ENCODE measurements at regions not wholly inside any gene's neighbourhood (a gene's known extent, or its start where the extent isn't known, plus 50 kb on each side); places are given as distances from the start of the nearest gene placed in this dataset.

DNA sequence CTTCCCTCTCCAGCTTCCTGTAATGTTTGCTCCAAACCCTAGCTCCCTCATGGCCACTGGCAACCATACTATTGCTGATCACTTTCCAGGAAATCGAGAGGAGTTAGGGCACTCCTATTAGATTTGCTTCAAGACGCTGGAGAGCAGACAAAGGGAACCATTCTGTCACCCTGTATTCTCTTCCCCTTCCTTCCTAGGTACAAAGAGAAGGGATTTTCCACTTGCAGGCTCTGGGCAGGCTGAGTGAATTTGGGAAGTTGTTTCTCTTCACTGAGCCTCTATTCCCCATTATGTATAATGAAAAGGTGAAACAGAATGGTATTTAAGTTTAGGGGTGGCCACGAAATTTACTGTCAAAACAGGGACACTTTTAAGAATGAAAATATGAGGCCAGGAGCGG lies 99.4 kb upstream of the LPP start:
- ChIA-PET POLR2A (no interaction called here), CTCF (interaction anchor here (0.8 to 1.9 kb wide), 3 partner anchors 11 to 314 kb away, joined by 3 to 4 read pairs (median 4); no protein-coding TSS in a partner anchor)
- no peak overlapping the region for H3K4me3 ChIP-seq (ENCODE audit: low read depth, low read length)
- TF ChIP-seq CTCF (IDR thresholded peaks at IDR 0.05; ENCODE audit: insufficient read depth, low read length, missing control alignments): no peak
- no peak for DNase-seq (ENCODE audit: low read depth, low spot score)

DNA sequence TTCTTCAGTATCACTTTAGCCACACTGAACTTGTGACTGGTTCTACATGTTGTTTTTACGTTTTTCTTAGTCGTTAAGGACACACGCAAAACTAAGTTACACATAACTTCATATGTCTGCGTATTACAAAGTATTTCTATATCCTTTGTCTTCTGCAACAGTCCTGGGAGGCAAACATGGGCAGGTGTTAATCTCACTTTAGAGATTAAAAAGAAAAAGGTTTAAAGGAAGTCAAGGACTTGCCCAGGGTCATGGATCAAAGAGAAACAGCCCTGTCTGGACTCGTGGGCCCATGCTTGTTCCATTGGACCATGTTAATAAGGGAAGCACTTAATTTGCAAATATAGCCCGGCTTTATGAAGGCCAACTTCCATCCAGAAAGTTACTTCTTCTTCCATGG lies 98.6 kb upstream of the LPP start:
- TF ChIP-seq CTCF (IDR thresholded peaks at IDR 0.05; ENCODE audit: insufficient read depth, low read length, missing control alignments): no peak
- no peak overlapping the region for H3K4me3 ChIP-seq (ENCODE audit: low read depth, low read length)
- ChIA-PET CTCF (interaction anchor here (1.9 kb wide), 1 partner anchor 10 kb away, joined by 4 read pairs; no protein-coding TSS in a partner anchor), POLR2A (no interaction called here)
- no peak for DNase-seq (ENCODE audit: low read depth, low spot score)

- CTCF ChIA-PET: no interaction called here
- no peak for DNase-seq (ENCODE audit: low read depth, low spot score)
- no peak overlapping the region for H3K4me3 ChIP-seq (ENCODE audit: low read depth, low read length)
- POLR2A ChIA-PET: no interaction called here
- no peak for TF ChIP-seq CTCF (IDR thresholded peaks at IDR 0.05; ENCODE audit: insufficient read depth, low read length, missing control alignments)
Measured at GRCh38 chr3:188057124-188057523, 96.8 kb upstream of the LPP start.

- POLR2A ChIA-PET: no interaction called here
- CTCF ChIA-PET: interaction anchor here (1.3 kb wide), 1 partner anchor 11 kb away, joined by 3 read pairs; no protein-coding TSS in a partner anchor
- TF ChIP-seq CTCF (IDR thresholded peaks at IDR 0.05; ENCODE audit: insufficient read depth, low read length, missing control alignments): no peak
Measured at GRCh38 chr3:188058569-188059184, 95.3 kb upstream of the LPP start.

DNA sequence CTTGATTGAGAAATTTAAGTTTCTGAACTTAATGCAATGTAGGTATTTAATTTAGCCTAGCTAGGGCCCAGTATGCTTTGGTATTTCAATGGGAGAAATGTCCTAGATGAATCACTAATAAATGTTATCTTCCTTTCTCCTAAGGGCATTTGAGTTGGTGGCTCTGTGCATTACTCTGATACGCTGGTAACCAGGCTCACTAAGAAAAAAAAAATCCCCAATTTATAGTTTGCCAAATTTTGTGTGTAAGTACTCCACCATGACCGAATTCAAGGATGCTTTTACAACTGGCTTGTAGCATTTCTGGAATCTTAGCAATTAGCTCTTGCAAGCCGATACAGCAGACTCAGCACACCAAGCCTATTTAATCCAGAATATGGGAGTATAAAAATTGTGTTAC lies 94.6 kb upstream of the LPP start:
- H3K4me3 ChIP-seq (ENCODE audit: low read depth, low read length): no peak overlapping the region
- no peak for TF ChIP-seq CTCF (IDR thresholded peaks at IDR 0.05; ENCODE audit: insufficient read depth, low read length, missing control alignments)
- ChIA-PET POLR2A (interaction anchor here (0.6 kb wide), 1 partner anchor 9 kb away, joined by 4 read pairs; no protein-coding TSS in a partner anchor), CTCF (interaction anchor here (0.7 to 3.0 kb wide), 4 partner anchors 9 to 320 kb away, joined by 3 to 8 read pairs (median 4); no protein-coding TSS in a partner anchor)
- no peak for DNase-seq (ENCODE audit: low read depth, low spot score)

More at GRCh38 chr3:188058569-188059184, 95.3 kb upstream of the LPP start:
- H3K4me3 ChIP-seq (ENCODE audit: low read depth, low read length): no peak overlapping the region
- DNase-seq (ENCODE audit: low read depth, low spot score): no peak

GRCh38 chr3:188060264-188060835 lies 93.6 kb upstream of the LPP start:
- no peak overlapping the region for H3K4me3 ChIP-seq (ENCODE audit: low read depth, low read length)
- no peak for DNase-seq (ENCODE audit: low read depth, low spot score)
- ChIA-PET CTCF (interaction anchor here (0.7 to 3.0 kb wide), 4 partner anchors 10 to 321 kb away, joined by 3 to 8 read pairs (median 4); no protein-coding TSS in a partner anchor), POLR2A (no interaction called here)
- TF ChIP-seq CTCF (IDR thresholded peaks at IDR 0.05; ENCODE audit: insufficient read depth, low read length, missing control alignments): no peak
